HG03095 (cell line): ENCODE measurements at regions not wholly inside any gene's neighbourhood (a gene's known extent, or its start where the extent isn't known, plus 50 kb on each side); places are given as distances from the start of the nearest gene placed in this dataset.

Experiments used
- ATAC-seq: cut with Tn5 transposase; IDR thresholded peaks from one replicate; pipeline ENCODE4 v1.9.1; 2021; ENCODE audit warnings: moderate library complexity; ENCODE audit not compliant: unreplicated experiment

DNA sequence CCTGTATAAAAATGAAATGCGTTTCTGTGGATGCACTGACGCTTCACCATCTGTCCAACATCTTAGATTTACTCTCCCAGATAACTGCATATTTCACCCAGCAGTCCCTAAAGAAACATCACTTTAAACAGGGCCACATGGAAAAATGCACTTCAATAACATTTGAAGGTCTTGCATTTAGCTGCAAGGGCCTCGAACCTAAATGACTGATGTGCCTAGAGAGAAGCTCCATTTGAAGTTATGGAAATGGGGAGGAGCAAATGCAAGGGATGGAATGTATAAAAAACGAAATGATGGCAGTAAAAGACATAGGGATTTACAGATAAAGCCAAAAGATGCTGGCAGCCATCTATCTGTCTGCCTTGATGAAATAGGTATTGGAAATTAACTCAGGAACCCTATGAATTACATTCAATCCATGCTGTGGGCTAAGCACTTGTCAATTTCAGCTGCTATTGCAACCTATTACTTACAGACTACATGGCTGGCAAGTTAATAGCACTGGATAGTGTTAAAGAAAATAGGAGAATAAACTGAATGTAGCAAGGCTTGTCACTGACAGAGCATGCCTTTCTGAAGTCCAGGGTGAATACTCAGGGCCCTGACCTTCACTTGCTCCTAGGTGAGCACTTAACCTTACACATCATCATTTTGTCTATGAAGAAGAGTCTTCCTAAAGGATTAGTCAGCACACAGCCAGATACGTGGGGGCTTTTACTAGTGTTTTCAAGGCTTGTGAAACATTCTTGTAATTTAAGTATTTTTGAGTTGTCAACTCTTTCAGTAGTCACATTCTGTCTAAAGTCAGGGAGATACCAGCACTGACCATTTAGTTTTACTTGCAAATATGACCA is 963.4 kb downstream of the PCDH17 start:
- no peak for ATAC-seq

GRCh38 chr13:58597552-58597951 is 966.0 kb downstream of the PCDH17 start:
- ATAC-seq: no peak

DNA sequence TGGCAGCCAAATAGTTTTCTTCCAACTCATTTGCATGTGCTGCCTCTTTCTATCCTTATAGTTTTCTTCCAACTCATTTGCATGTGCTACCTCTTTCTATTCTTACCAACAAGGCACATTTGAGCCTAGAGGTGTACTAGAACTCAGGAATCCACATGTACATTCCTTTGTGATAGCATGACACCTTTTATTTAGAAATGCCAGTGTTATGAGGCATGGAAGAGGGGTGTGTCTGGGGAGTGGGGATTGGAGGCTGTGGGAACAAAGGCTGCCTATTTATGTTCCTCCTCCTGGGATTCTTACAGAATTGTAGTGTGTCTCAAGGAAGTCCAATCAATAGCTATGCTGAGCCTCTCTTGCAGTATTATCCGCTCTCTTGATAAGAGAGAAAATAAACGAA is 966.7 kb downstream of the PCDH17 start:
- ATAC-seq: no peak

DNA sequence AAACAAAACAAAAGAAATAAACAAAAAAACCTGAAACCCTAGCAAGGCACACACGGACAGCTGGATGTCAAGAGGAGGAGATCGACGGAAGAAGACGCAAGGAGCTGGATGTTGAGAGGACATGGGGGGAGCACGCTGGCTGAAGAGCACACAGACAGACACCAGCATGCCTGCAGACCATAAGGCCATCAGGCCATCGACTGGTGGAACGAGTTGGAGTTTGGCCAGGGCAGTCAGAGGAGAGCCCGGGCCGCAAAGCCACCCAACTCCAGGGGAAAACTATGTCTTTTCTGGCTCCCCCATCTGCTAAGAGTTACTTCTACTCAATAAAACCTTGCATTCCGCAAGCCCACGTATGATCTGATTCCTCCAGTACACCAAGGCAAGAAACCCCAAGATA is 979.6 kb downstream of the PCDH17 start:
- ATAC-seq: no peak

DNA sequence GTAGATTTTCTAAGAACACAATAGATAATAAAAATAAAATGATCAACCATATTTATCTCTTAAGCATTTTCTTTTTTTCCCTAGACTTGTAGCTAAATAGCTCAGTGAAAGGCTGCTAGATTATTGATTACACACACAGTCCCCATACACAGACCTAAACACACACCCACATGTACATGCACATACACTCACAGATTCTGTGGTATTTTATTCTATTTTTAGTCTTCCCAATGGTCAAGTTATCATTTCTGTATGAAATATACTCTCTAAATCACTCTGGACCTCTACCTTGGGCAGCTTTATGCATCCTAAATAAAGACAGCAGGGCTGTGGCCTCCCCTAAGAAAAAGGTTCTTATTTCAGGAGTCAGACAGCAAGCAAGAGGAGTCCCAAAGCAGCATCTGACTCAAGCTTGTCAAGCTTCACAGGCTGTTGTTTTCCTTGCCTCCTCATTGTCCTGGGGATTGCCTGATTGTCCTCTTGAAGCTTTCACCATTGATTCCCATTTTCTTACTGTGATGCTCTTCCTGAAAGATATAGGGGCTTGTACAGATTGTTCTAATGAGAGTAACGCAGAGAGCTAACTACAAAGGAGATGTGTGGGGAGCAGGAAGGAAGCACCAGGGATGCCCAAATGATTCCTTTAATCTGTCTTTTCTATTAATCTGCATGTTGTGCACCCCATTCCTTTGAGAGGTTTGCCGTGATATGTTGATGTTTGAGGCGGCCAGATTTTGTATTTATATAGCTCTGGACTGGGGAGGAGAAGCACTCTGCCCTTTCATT is 986.5 kb downstream of the PCDH17 start:
- no peak for ATAC-seq

GRCh38 chr13:58619396-58620113 is 988.0 kb downstream of the PCDH17 start:
- ATAC-seq: no peak

- ATAC-seq: no peak
Measured at GRCh38 chr13:58620176-58620575, 988.6 kb downstream of the PCDH17 start.

- no peak for ATAC-seq
Measured at GRCh38 chr13:58625703-58626389, 994.3 kb downstream of the PCDH17 start.

- no peak for ATAC-seq
Measured at GRCh38 chr13:58630794-58631193, 999.2 kb downstream of the PCDH17 start.

DNA sequence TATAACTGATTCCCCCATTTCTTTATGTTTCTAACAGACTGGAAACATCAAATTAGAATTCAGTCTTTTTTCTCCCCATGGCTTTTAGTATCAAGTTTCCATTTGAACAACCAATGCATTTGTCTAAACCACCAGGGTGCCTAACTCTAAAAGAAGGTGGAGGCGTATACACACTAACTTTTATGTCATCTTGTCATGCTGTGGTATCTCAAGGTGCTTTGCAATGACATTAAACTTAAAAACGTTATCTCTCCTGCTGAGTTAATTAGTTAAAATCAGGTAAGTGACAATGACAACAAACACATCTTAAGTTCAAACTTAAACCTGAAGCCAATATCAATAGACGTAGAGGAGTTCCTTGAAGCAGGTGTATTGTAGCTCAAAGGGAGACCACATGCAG is 1001.7 kb downstream of the PCDH17 start:
- no peak for ATAC-seq

- ATAC-seq: no peak
Measured at GRCh38 chr13:58655086-58655485, 1023.5 kb downstream of the PCDH17 start.

GRCh38 chr13:58660826-58661225 is 1029.3 kb downstream of the PCDH17 start:
- no peak for ATAC-seq

DNA sequence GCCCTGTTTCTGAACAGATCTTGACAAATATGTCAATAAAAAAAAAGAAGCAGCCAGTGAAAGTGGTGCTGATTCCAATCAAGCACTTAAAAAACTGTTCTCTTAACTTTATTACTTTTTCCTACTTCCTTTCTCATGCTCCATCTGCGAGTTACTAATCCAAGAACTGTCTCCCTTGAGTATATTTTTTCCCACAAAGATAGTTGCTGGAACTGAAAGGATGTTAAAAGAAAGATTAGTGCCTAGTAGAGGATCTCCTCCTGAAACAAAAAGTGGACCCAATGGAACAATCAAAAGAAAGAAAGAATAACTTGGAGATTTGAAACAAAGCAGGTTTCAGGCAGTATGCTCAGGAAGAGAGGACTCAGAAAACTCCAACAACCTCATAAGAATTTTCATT is 1034.8 kb downstream of the PCDH17 start:
- ATAC-seq: no peak

- no peak for ATAC-seq
Measured at GRCh38 chr13:58667096-58667495, 1035.6 kb downstream of the PCDH17 start.

DNA sequence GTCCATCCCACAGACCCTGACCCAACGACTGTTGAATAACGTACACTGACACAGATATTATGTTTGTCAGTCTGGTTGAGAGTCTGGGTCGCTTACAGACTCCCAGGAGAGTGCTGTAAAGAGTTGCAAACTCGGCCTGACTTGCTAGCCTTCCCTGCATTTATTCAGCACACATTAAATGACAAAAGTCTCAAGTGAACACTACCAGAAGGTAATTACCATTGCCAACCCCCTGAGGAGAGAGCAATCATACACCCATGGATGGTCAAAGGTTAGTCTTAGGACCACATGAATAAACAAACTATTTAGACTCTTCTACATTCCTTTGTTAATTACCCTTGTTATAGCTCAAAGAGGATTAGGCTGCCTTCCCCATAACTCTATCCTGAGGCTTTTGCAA is 1048.6 kb downstream of the PCDH17 start:
- no peak for ATAC-seq

GRCh38 chr13:58682616-58683015 is 1051.1 kb downstream of the PCDH17 start:
- no peak for ATAC-seq

DNA sequence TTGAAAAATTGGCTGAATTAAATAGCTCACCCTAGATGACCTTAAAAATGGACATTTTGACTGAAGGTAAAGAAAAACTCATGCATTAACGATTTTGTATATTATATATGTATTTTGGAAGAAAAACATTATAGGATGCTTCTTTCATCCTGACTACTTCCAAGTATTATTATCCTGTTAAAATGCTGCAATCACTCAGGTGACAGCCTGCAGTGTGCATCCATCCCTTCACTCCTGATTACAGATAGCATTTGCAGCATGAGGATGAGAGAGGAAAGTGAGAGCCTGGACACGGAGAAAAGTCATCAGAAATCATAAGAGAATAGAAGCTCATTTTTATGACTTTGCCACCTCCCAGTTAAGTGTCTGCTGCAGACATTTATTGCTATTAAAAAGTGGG is 1055.6 kb downstream of the PCDH17 start:
- ATAC-seq: no peak

GRCh38 chr13:58698531-58698930 is 1067.0 kb downstream of the PCDH17 start:
- ATAC-seq: no peak

DNA sequence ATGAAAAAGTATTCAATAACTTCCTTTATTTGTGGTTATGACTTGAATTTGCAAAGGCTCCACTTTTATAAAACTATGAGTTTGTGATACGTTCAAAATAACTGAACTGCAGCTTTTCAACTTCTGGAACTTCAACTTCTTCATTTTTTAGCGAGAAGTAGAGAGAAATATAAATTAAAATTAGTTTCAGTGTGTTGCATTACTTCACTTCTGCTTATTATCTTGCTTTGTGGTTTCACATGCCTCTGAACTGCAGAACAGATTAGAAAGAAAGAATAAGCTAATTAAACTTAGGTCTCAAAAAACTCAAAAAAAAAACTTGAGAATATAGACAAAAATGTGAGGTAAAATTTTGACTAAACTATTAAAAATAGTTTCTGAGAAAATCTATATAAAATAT is 1073.4 kb downstream of the PCDH17 start:
- no peak for ATAC-seq

DNA sequence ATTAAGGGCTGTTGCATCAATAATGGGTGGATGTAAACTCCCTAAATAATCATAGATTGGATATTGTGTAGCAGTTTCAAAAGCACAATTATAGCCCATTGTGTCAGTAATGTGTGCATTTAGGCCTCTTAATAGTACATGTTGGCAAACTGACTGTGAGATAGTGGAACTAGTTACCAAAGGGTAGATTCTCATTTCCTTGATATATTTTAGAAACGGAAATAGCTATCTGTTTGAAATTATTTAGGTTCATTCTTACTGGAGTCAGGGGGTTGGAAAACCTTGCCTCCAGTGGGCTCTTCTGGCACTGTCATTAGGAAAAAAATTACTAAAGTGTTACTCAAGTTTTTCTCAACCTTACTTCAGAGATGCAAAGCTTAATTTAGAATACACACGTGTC is 1074.9 kb downstream of the PCDH17 start:
- ATAC-seq: no peak

GRCh38 chr13:58712191-58712590 is 1080.6 kb downstream of the PCDH17 start:
- no peak for ATAC-seq
